NT2/D1 (cell line): ENCODE measurements at regions not wholly inside any gene's neighbourhood (a gene's known extent, or its start where the extent isn't known, plus 50 kb on each side); places are given as distances from the start of the nearest gene placed in this dataset.

Experiments
- SUZ12 ChIP-seq: IDR thresholded peaks from 2 replicates; pipeline ENCODE4 v1.6.1; 2011; ENCODE audit not compliant: insufficient read length, insufficient read depth; ENCODE audit errors: extremely low read depth
- ZNF274 ChIP-seq: IDR thresholded peaks from 2 replicates; pipeline ENCODE4 v1.6.1; 2011; ENCODE audit warnings: mild to moderate bottlenecking, low read depth, low read length

DNA sequence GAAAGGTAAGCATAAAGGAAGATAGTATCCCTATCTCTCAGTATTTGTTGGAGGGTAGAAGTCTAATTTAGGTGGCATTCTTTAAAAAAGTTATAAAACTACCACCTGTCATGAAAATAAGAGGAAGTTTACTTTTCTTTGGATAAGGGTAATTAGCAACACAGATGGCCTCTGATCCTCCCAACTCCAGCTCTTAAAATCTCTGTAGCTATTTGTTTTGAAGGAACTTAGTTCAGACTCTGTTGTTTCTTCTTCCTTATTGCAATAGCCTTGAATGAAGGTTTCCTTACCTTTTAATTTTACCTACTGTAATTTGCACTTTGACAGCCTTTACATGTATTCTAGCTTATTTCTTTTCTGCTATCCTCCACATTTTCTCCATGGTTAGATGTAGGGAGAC, 1261.3 kb downstream of the RAPGEF2 start:
- TF ChIP-seq SUZ12 (no peak), ZNF274 (no peak)
